DND-41 (cell line): ENCODE measurements at regions not wholly inside any gene's neighbourhood (a gene's known extent, or its start where the extent isn't known, plus 50 kb on each side); places are given as distances from the start of the nearest gene placed in this dataset.

Experiments used
- CTCF ChIP-seq: IDR thresholded peaks from 2 replicates; pipeline ENCODE4 v1.5.1; 2012; ENCODE audit warnings: borderline replicate concordance, low read length, moderate library complexity, mild to moderate bottlenecking; ENCODE audit not compliant: poor library complexity, severe bottlenecking; ENCODE audit errors: extremely low read depth
- EZH2 ChIP-seq: IDR thresholded peaks from 3 replicates; pipeline ENCODE4 v1.6.1; 2012; ENCODE audit warnings: borderline replicate concordance, low read depth, mild to moderate bottlenecking, moderate library complexity, low read length, inconsistent platforms; ENCODE audit not compliant: severe bottlenecking

GRCh38 chr2:185268651-185269050 lies 470.0 kb upstream of the FSIP2 start:
- no peak for TF ChIP-seq CTCF
- no peak for TF ChIP-seq EZH2
